Upper lobe of right lung (tissue), 1 donor: ENCODE measurements at regions not wholly inside any gene's neighbourhood (a gene's known extent, or its start where the extent isn't known, plus 50 kb on each side); places are given as distances from the start of the nearest gene placed in this dataset.

Experiments used
- ATAC-seq: fragments of 200-7000 bp; cut with Tn5 transposase; one replicate; pipeline ENCODE4 v1.9.1; 2020; ENCODE audit warnings: mild to moderate bottlenecking, moderate library complexity
- DNase-seq: peaks from one replicate; pipeline ENCODE4 v3.0.0-alpha.2; 2020
- H3K27ac ChIP-seq: fragments of 200-600 bp; one replicate; pipeline ENCODE4 v1.8.0; 2022
- H3K27me3 ChIP-seq: fragments of 200-600 bp; one replicate; pipeline ENCODE4 v1.8.0; 2022; ENCODE audit warnings: mild to moderate bottlenecking
- H3K36me3 ChIP-seq: fragments of 200-600 bp; one replicate; pipeline ENCODE4 v1.8.0; 2022
- H3K4me1 ChIP-seq: fragments of 200-600 bp; one replicate; pipeline ENCODE4 v1.8.0; 2022
- H3K4me3 ChIP-seq: fragments of 200-600 bp; one replicate; pipeline ENCODE4 v1.8.0; 2022; ENCODE audit warnings: mild to moderate bottlenecking
- H3K9me3 ChIP-seq: fragments of 200-600 bp; one replicate; pipeline ENCODE4 v1.8.0; 2022
- CTCF ChIP-seq: fragments of 200-600 bp; IDR thresholded peaks from one replicate; pipeline ENCODE4 v1.8.0; 2022; ENCODE audit warnings: antibody characterized with exemption
- intact Hi-C: fragments of 100-400 bp; cut with DNase I; formaldehyde crosslinking; loops from one replicate; pipeline ENCODE4 v1.11.0; 2022
- donor health status: DM: no; HTN: yes; CAD: no; lungs with severe emphysema.

- intact Hi-C loops, result no loop called here
- no peak for DNase-seq
- no peaks in the 10 kb centered on the region for H3K9me3 ChIP-seq
- no peak for ATAC-seq
- TF ChIP-seq CTCF, result no peak
- no peaks in the 10 kb centered on the region for H3K4me1 ChIP-seq
- no peaks in the 10 kb centered on the region for H3K27me3 ChIP-seq
- H3K36me3 ChIP-seq, result no peaks in the 10 kb centered on the region
- H3K4me3 ChIP-seq, result no peak overlapping the region
- H3K27ac ChIP-seq, result no peak overlapping the region
Measured at GRCh38 chr7:46291050-46291438, 370.0 kb upstream of the IGFBP3 start.

GRCh38 chr7:46290374-46291049 is 369.4 kb upstream of the IGFBP3 start:
- Histone ChIP-seq H3K9me3 (no peaks in the 10 kb centered on the region), H3K36me3 (no peaks in the 10 kb centered on the region), H3K4me1 (no peaks in the 10 kb centered on the region), H3K27ac (no peak overlapping the region), H3K4me3 (no peak overlapping the region), H3K27me3 (no peaks in the 10 kb centered on the region)
- ATAC-seq (no peak), DNase-seq (no peak)
- intact Hi-C loops, result no loop called here
- TF ChIP-seq CTCF, result no peak

GRCh38 chr7:46288861-46289260 is 367.8 kb upstream of the IGFBP3 start:
- ATAC-seq (no peak), DNase-seq (no peak)
- intact Hi-C loops, result no loop called here
- Histone ChIP-seq H3K4me3 (no peak overlapping the region), H3K36me3 (no peaks in the 10 kb centered on the region), H3K27me3 (no peaks in the 10 kb centered on the region), H3K9me3 (no peaks in the 10 kb centered on the region), H3K4me1 (no peaks in the 10 kb centered on the region), H3K27ac (no peak overlapping the region)
- TF ChIP-seq CTCF, result no peak

- intact Hi-C loops, result no loop called here
- Histone ChIP-seq H3K27me3 (no peaks in the 10 kb centered on the region), H3K4me1 (no peaks in the 10 kb centered on the region), H3K4me3 (no peak overlapping the region), H3K27ac (no peak overlapping the region), H3K9me3 (no peaks in the 10 kb centered on the region), H3K36me3 (no peaks in the 10 kb centered on the region)
- ATAC-seq (no peak), DNase-seq (no peak)
- no peak for TF ChIP-seq CTCF
Measured at GRCh38 chr7:46288010-46288409, 366.9 kb upstream of the IGFBP3 start.

- intact Hi-C loops, result no loop called here
- Histone ChIP-seq H3K27me3 (no peaks in the 10 kb centered on the region), H3K4me3 (no peak overlapping the region), H3K4me1 (no peaks in the 10 kb centered on the region), H3K9me3 (no peaks in the 10 kb centered on the region), H3K27ac (no peak overlapping the region), H3K36me3 (no peaks in the 10 kb centered on the region)
- DNase-seq (no peak), ATAC-seq (no peak)
- TF ChIP-seq CTCF, result no peak
Measured at GRCh38 chr7:46286957-46287356, 365.9 kb upstream of the IGFBP3 start.

DNA sequence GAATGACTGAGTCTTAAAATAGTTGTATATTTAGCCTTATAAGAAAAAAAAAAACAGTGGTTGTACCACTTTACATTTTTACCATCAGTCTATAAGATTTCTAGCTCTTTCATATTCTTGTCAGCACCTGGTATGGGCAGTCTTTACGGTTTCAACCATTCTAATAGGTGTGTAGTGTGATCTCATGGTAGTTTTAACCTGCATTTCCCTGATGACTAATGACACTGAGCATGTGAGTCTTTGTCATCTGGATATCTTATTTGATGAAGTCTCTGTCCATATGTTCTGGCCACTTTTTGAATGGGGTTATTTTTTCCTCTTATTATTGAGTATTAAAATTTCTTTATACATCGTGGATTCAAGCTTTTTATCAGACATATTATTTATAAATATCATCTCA is 365.3 kb upstream of the IGFBP3 start:
- Histone ChIP-seq H3K4me3 (no peak overlapping the region), H3K4me1 (no peaks in the 10 kb centered on the region), H3K9me3 (no peaks in the 10 kb centered on the region), H3K36me3 (no peaks in the 10 kb centered on the region), H3K27ac (no peak overlapping the region), H3K27me3 (no peaks in the 10 kb centered on the region)
- DNase-seq, result no peak
- no peak for ATAC-seq
- intact Hi-C loops, result no loop called here
- TF ChIP-seq CTCF, result no peak
